ENCODE measurements at regions not wholly inside any gene's neighbourhood (a gene's known extent, or its start where the extent isn't known, plus 50 kb on each side); places are given as distances from the start of the nearest gene placed in this dataset.

DNA sequence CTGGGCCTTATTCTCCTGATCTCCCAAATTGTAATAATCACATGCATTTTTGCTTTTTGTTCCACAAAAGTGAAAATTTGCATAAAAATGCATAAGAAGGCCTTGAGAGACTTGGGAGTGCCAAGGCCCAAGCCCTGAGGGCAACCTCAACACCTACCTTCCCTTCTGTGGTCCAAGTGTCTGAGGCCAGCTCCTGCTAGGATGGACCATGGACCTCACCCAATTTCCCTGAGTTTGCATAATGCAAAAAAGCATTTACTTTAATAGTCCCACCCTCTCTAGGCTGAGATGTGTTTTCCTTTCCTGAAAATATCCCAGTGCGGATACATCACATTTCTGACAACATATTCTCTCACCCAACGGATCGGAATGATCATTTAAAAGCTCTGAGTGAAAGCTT is 194.1 kb upstream of the TENM4 start:
- no peak for TF ChIP-seq POLR2A (IDR thresholded peaks at IDR 0.05)
- TF ChIP-seq, protein P1, sequence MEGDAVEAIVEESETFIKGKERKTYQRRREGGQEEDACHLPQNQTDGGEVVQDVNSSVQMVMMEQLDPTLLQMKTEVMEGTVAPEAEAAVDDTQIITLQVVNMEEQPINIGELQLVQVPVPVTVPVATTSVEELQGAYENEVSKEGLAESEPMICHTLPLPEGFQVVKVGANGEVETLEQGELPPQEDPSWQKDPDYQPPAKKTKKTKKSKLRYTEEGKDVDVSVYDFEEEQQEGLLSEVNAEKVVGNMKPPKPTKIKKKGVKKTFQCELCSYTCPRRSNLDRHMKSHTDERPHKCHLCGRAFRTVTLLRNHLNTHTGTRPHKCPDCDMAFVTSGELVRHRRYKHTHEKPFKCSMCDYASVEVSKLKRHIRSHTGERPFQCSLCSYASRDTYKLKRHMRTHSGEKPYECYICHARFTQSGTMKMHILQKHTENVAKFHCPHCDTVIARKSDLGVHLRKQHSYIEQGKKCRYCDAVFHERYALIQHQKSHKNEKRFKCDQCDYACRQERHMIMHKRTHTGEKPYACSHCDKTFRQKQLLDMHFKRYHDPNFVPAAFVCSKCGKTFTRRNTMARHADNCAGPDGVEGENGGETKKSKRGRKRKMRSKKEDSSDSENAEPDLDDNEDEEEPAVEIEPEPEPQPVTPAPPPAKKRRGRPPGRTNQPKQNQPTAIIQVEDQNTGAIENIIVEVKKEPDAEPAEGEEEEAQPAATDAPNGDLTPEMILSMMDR (IDR thresholded peaks at IDR 0.05), result no peak

Data from Peyer's patch (tissue), 4 donors.